AG08396 (cell line): ENCODE measurements at regions not wholly inside any gene's neighbourhood (a gene's known extent, or its start where the extent isn't known, plus 50 kb on each side); places are given as distances from the start of the nearest gene placed in this dataset.
"Not testable (repeated sequence)": the region's sequence is repeated elsewhere in the genome, so short reads cannot be mapped to it uniquely, and the experiment has no call there.

Experiments
- DNase-seq: peaks from one replicate; pipeline ENCODE4 v3.0.0; 2012; ENCODE audit warnings: low spot score, mixed read lengths

GRCh38 chr3:95468331-95468730 is 1346.1 kb upstream of the EPHA6 start:
- no peak for DNase-seq

- DNase-seq, result no peak
Measured at GRCh38 chr3:95474338-95474737, 1340.1 kb upstream of the EPHA6 start.

- DNase-seq, result no peak
Measured at GRCh38 chr3:95476534-95476933, 1337.9 kb upstream of the EPHA6 start.

GRCh38 chr3:95506174-95506573 is 1308.2 kb upstream of the EPHA6 start:
- DNase-seq, result no peak

GRCh38 chr3:95508124-95508523 is 1306.3 kb upstream of the EPHA6 start:
- DNase-seq, result no peak

- no peak for DNase-seq
Measured at GRCh38 chr3:95511828-95512227, 1302.6 kb upstream of the EPHA6 start.

- DNase-seq, result no peak
Measured at GRCh38 chr3:95514260-95514659, 1300.1 kb upstream of the EPHA6 start.

GRCh38 chr3:95521396-95521795 is 1293.0 kb upstream of the EPHA6 start:
- no peak for DNase-seq

- no peak for DNase-seq
Measured at GRCh38 chr3:95522449-95522848, 1291.9 kb upstream of the EPHA6 start.

GRCh38 chr3:95539950-95540483 is 1274.4 kb upstream of the EPHA6 start:
- DNase-seq, result no peak

GRCh38 chr3:95565502-95565901 is 1248.9 kb upstream of the EPHA6 start:
- DNase-seq, result no peak

GRCh38 chr3:95567346-95567745 is 1247.0 kb upstream of the EPHA6 start:
- no peak for DNase-seq

- no peak for DNase-seq
Measured at GRCh38 chr3:95586754-95587153, 1227.6 kb upstream of the EPHA6 start.

GRCh38 chr3:95587641-95588040 is 1226.8 kb upstream of the EPHA6 start:
- not testable (repeated sequence) for DNase-seq

GRCh38 chr3:95588473-95588872 is 1225.9 kb upstream of the EPHA6 start:
- no peak for DNase-seq

GRCh38 chr3:95595416-95596075 is 1218.8 kb upstream of the EPHA6 start:
- DNase-seq, result no peak

- DNase-seq, result no peak
Measured at GRCh38 chr3:95607926-95608325, 1206.5 kb upstream of the EPHA6 start.

GRCh38 chr3:95609411-95609810 is 1205.0 kb upstream of the EPHA6 start:
- no peak for DNase-seq

- DNase-seq, result no peak
Measured at GRCh38 chr3:95612611-95613010, 1201.8 kb upstream of the EPHA6 start.

GRCh38 chr3:95613993-95614392 is 1200.4 kb upstream of the EPHA6 start:
- DNase-seq, result no peak

GRCh38 chr3:95615592-95616310 is 1198.6 kb upstream of the EPHA6 start:
- no peak for DNase-seq

GRCh38 chr3:95626107-95626506 is 1188.3 kb upstream of the EPHA6 start:
- DNase-seq, result no peak

- DNase-seq, result no peak
Measured at GRCh38 chr3:95627293-95627692, 1187.1 kb upstream of the EPHA6 start.

GRCh38 chr3:95627697-95628096 is 1186.7 kb upstream of the EPHA6 start:
- no peak for DNase-seq
